ENCODE measurements at regions not wholly inside any gene's neighbourhood (a gene's known extent, or its start where the extent isn't known, plus 50 kb on each side); places are given as distances from the start of the nearest gene placed in this dataset.

DNA sequence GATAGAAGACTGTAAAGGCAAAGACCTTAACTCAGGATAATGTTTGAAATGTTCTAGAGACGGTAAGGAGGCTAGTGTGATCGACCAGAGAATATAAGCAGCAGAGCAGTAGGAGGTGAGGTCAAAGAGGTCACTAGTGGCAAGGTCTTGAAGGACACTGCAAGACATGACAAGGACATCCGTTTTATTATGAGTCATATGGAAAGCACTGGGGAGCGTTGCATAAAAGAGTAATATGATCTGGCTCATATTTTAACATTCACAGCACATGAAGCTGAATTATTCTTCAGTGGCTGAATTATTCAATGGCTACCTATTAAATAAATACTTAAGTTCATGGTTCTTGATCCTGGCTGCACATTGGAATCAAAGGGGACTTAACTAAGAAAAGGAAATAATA is 123.7 kb downstream of the SOX9 start:
- TF ChIP-seq, protein P1, sequence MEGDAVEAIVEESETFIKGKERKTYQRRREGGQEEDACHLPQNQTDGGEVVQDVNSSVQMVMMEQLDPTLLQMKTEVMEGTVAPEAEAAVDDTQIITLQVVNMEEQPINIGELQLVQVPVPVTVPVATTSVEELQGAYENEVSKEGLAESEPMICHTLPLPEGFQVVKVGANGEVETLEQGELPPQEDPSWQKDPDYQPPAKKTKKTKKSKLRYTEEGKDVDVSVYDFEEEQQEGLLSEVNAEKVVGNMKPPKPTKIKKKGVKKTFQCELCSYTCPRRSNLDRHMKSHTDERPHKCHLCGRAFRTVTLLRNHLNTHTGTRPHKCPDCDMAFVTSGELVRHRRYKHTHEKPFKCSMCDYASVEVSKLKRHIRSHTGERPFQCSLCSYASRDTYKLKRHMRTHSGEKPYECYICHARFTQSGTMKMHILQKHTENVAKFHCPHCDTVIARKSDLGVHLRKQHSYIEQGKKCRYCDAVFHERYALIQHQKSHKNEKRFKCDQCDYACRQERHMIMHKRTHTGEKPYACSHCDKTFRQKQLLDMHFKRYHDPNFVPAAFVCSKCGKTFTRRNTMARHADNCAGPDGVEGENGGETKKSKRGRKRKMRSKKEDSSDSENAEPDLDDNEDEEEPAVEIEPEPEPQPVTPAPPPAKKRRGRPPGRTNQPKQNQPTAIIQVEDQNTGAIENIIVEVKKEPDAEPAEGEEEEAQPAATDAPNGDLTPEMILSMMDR (IDR thresholded peaks at IDR 0.05; ENCODE audit: poor library complexity), result no peak
- TF ChIP-seq EZH2 (IDR thresholded peaks at IDR 0.05; ENCODE audit: borderline replicate concordance) (no peak), EZH2phosphoT487 (IDR thresholded peaks at IDR 0.05; ENCODE audit: low read depth, severe bottlenecking, unreplicated experiment) (no peak)
